PC-9 (cell line): ENCODE measurements at regions not wholly inside any gene's neighbourhood (a gene's known extent, or its start where the extent isn't known, plus 50 kb on each side); places are given as distances from the start of the nearest gene placed in this dataset.

Source experiments
- BruUV-seq: library from RNA; stranded (reverse); fragments of 400-500 nt; replicated peaks from 2 replicates; lab custom pipeline; 2021; lab: Mats Ljungman, UMichigan
- CTCF ChIA-PET: fragments of 300-600 bp; sonication (Branson Sonifier 250); formaldehyde crosslinking; loops from one replicate; lab custom pipeline; 2022; ENCODE audit warnings: antibody characterized with exemption; lab: Charles Lee
- POLR2A ChIA-PET: fragments of 300-600 bp; sonication (Branson Sonifier 250); formaldehyde crosslinking; loops from one replicate; lab custom pipeline; 2022; ENCODE audit warnings: antibody characterized with exemption; ENCODE audit not compliant: unreplicated experiment; lab: Charles Lee
- DNase-seq, 2 experiments: peaks; one replicate each; pipeline versions ENCODE4 v3.0.0 to v3.0.0-alpha.2; 2015 to 2022; ENCODE audit warnings: mixed read lengths in 1 of 2
- H2AFZ ChIP-seq: fragments of 200-600 bp; sonication (generic); 2 replicates; pipeline ENCODE4 v1.8.1; 2017; ENCODE audit warnings: antibody characterized with exemption
- H3F3A ChIP-seq: fragments of 200-600 bp; sonication (generic); 2 replicates; pipeline ENCODE4 v1.8.1; 2017; ENCODE audit warnings: antibody characterized with exemption, mild to moderate bottlenecking, low read depth; ENCODE audit not compliant: insufficient read depth
- H3K27ac ChIP-seq: fragments of 200-600 bp; sonication (generic); 2 replicates; pipeline ENCODE4 v1.6.1; 2016; ENCODE audit warnings: mixed run types
- H3K27me3 ChIP-seq: fragments of 200-600 bp; sonication (generic); 2 replicates; pipeline ENCODE4 v1.6.1; 2016; ENCODE audit warnings: low read depth, mixed run types; ENCODE audit not compliant: insufficient read depth
- H3K36me3 ChIP-seq: fragments of 200-600 bp; sonication (generic); 2 replicates; pipeline ENCODE4 v1.6.1; 2016; ENCODE audit warnings: low read depth, mixed run types
- H3K4me1 ChIP-seq: fragments of 200-600 bp; sonication (generic); replicated peaks from 2 replicates; pipeline ENCODE4 v1.6.1; 2016; ENCODE audit warnings: mixed run types; ENCODE audit not compliant: insufficient read depth
- H3K4me2 ChIP-seq: fragments of 200-600 bp; sonication (generic); 2 replicates; pipeline ENCODE4 v1.6.1; 2017; ENCODE audit warnings: mixed run types
- H3K4me3 ChIP-seq: fragments of 200-600 bp; sonication (generic); 2 replicates; pipeline ENCODE4 v1.6.1; 2016; ENCODE audit warnings: mixed run types
- H3K79me2 ChIP-seq: fragments of 200-600 bp; sonication (generic); 2 replicates; pipeline ENCODE4 v1.6.1; 2017; ENCODE audit warnings: low read depth, mixed run types
- H3K9me2 ChIP-seq: fragments of 200-600 bp; sonication (generic); 2 replicates; pipeline ENCODE4 v1.8.1; 2017; ENCODE audit warnings: mild to moderate bottlenecking; ENCODE audit not compliant: insufficient read depth
- H3K9me3 ChIP-seq: fragments of 200-600 bp; sonication (generic); 2 replicates; pipeline ENCODE4 v1.8.1; 2016; ENCODE audit warnings: low read depth; ENCODE audit not compliant: insufficient read depth
- H4K20me1 ChIP-seq: fragments of 200-600 bp; sonication (generic); 2 replicates; pipeline ENCODE4 v1.8.1; 2017; ENCODE audit not compliant: insufficient read depth
- CTCF ChIP-seq: fragments of 200-600 bp; sonication (generic); conservative IDR thresholded peaks from 2 replicates; pipeline ENCODE4 v1.6.1; 2017; ENCODE audit warnings: mixed run types, antibody characterized with exemption, mild to moderate bottlenecking, moderate library complexity
- EZH2 ChIP-seq: fragments of 200-600 bp; sonication (generic); IDR thresholded peaks from 2 replicates; pipeline ENCODE4 v1.8.0; 2017; ENCODE audit warnings: antibody characterized with exemption, low read depth
- intact Hi-C: fragments of 100-400 bp; cut with micrococcal nuclease; formaldehyde crosslinking; loops from one replicate; pipeline ENCODE4 v1.10.0; 2022; ENCODE audit not compliant: unreplicated experiment

DNA sequence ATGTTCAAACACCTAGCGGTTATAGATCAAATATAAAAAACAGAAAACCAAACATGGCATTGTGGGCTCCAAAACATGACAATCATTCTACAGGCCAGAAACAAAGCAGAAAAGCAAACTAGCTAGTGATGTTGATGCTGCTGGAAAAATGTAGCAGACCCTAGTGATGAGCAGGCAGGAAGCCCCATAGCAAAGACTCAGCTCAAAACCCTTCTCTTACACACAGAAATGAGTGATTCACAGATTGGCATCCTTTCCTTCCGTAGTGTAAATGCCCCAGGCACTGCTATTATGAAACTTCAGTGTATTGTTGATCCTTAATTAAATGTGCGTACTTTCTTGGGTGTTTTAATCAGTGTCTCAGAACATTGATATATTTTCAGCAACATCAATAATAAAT, 425.1 kb downstream of the UTRN start:
- no peaks in the 10 kb centered on the region; the same call in 1 of the 2 replicates for H3K9me3 ChIP-seq
- 0 out of 2 replicates have a peak, but pooled peaks cover 3% of the 10 kb centered on the region for H3K36me3 ChIP-seq
- no peaks in the 10 kb centered on the region for H3K9me2 ChIP-seq
- TF ChIP-seq CTCF (no peak), EZH2 (no peak)
- H4K20me1 ChIP-seq: no peaks in the 10 kb centered on the region
- H3K4me2 ChIP-seq: peak overlapping the region; percentile 38; the same call in 1 of the 2 replicates
- no peak overlapping the region for H2AFZ ChIP-seq
- no peak overlapping the region for H3K4me3 ChIP-seq
- intact Hi-C loops: no loop called here
- no TSS peak for BruUV-seq
- H3F3A ChIP-seq: peaks cover 14% of the 10 kb centered on the region; the same call in 1 of the 2 replicates
- no peaks in the 10 kb centered on the region for H3K79me2 ChIP-seq
- H3K4me1 ChIP-seq: peaks cover 20% of the 10 kb centered on the region
- peak overlapping the region; percentile 57 for H3K27ac ChIP-seq
- no peaks in the 10 kb centered on the region for H3K27me3 ChIP-seq
- peak; percentile 12 to 80 for DNase-seq
- POLR2A ChIA-PET: no interaction called here
- CTCF ChIA-PET: no interaction called here

DNA sequence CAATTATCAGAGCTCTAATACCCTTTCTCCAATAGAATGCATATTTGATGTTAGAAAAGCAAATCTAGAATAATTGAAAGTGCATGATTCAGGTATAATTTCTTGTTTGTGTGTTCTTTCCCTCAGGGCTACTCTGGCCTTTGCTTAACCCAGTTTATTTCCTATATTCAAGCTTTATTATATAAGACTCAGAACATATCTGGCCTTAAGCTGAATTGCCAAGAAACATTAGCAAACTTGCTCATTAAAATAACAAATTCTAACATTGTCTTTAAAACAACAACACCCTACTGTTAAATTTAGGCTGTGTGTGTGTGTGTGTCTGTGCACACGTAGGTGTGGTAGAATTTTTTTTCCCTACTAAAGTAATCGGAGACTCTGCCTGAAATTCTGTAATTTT, 426.5 kb downstream of the UTRN start:
- Histone ChIP-seq H3K4me1 (peaks cover 20% of the 10 kb centered on the region), H4K20me1 (no peaks in the 10 kb centered on the region), H3K27me3 (no peaks in the 10 kb centered on the region), H3F3A (peaks cover 14% of the 10 kb centered on the region; the same call in 1 of the 2 replicates), H3K4me2 (no peak overlapping the region), H3K27ac (0 out of 2 replicates have a peak overlapping the region, but pooled peaks have one; percentile 5), H2AFZ (no peak overlapping the region), H3K36me3 (0 out of 2 replicates have a peak, but pooled peaks cover under 1% of the 10 kb centered on the region), H3K9me2 (no peaks in the 10 kb centered on the region), H3K9me3 (no peaks in the 10 kb centered on the region; the same call in 1 of the 2 replicates), H3K4me3 (no peak overlapping the region), H3K79me2 (no peaks in the 10 kb centered on the region)
- no peak for DNase-seq
- ChIA-PET CTCF (no interaction called here), POLR2A (no interaction called here)
- TF ChIP-seq CTCF: no peak
- no peak for TF ChIP-seq EZH2
- no TSS peak for BruUV-seq
- intact Hi-C loops: no loop called here

- Histone ChIP-seq H3K4me2 (no peak overlapping the region), H2AFZ (no peak overlapping the region), H3K27me3 (no peaks in the 10 kb centered on the region), H3K4me3 (no peak overlapping the region), H3F3A (peaks cover 14% of the 10 kb centered on the region; the same call in 1 of the 2 replicates), H3K27ac (no peak overlapping the region), H4K20me1 (no peaks in the 10 kb centered on the region), H3K36me3 (no peaks in the 10 kb centered on the region), H3K4me1 (peaks cover 20% of the 10 kb centered on the region), H3K79me2 (no peaks in the 10 kb centered on the region), H3K9me2 (no peaks in the 10 kb centered on the region), H3K9me3 (no peaks in the 10 kb centered on the region; the same call in 1 of the 2 replicates)
- no TSS peak for BruUV-seq
- intact Hi-C loops: no loop called here
- CTCF ChIA-PET: no interaction called here
- TF ChIP-seq EZH2: no peak
- TF ChIP-seq CTCF: no peak
- POLR2A ChIA-PET: no interaction called here
- no peak for DNase-seq
Observed at GRCh38 chr6:144712541-144712940, 427.4 kb downstream of the UTRN start.
